Right renal pelvis (tissue), 4 donors: ENCODE measurements at regions not wholly inside any gene's neighbourhood (a gene's known extent, or its start where the extent isn't known, plus 50 kb on each side); places are given as distances from the start of the nearest gene placed in this dataset.

Experiments
- DNase-seq, 4 donors: peaks; one replicate each; pipeline ENCODE4 v3.0.0-alpha.2; 2013; ENCODE audit warnings: low read depth in 4 of 4, low spot score in 3 of 4, missing footprints in 1 of 4

DNA sequence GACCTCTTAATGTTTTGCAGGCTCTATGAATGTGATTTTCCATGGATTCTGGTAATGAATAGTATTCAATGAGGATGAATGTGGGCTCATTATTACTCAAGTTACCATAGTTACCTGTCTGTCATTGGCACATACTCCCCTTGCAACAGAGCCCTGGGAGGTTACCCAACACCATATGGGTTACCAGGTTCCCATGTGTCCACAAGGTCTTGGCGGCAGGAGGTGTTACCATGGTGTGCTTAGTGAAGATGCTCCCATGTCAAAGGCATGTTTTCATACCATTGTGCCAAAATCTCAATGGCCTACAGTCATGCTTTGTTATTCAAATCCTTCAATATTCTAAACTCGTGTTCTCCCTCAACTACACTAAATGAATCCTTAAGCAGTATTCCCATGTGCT, 232.5 kb downstream of the HDGFL1 start:
- DNase-seq = no peak

- DNase-seq = no peak
These were observed 235.4 kb downstream of the HDGFL1 start for GRCh38 chr6:22804620-22805261.

DNA sequence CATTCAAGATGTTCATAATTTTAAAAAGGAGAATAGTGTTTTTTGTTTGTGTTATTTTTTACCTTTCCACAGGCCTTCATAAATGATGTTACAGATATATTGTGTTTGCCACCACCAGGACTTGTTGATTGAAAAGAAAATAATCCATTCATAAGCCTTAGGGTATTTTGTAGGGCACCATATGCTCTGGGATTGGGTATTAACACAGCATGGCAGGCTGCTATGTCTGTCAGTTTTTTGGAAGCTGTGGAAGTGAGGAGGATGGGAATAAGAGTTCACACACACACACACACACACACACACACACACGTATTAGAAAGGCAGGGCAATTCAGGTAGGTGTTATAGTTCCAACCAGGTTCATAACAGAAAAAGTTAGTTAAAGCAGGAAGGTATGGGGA, 237.9 kb downstream of the HDGFL1 start:
- no peak for DNase-seq

- no peak for DNase-seq
These were observed 238.5 kb downstream of the HDGFL1 start for GRCh38 chr6:22807818-22808217.

DNA sequence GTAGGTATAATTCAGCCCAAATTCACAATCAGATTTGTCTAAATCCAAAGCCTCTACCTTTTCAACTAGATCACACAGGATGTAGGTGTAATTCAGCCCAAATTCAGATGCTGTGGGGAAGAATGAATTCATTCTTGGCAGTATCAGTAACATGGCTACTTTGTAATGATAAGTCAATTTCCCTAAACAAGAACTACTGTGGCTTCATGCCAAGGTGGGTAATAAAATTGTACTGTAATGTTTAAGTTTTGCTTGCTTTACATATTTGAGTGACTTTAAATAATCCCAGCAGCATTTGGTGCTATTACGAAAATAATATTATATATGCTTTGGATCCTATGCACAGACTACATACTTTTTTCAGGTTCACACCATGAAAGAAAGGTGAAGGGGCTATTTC, 239.1 kb downstream of the HDGFL1 start:
- no peak for DNase-seq

DNA sequence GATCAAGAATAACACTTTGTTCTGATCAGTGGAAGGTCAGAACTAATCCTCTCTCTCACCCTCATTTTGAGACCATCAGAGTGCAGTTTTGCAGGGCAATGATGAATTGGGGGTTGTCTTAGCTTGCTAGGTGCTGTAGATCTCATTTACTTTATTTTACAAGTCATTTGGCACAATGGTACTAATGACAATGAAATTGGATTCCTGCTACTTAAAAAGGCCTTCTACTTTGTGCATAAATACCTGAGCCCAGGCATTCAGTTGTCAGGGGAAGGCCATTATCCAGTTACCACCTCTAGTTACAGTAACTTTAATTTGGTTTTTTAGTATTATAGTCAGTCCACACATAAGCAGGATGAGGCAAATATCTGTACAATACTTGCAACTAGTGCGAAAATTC, 240.0 kb downstream of the HDGFL1 start:
- no peak for DNase-seq

DNA sequence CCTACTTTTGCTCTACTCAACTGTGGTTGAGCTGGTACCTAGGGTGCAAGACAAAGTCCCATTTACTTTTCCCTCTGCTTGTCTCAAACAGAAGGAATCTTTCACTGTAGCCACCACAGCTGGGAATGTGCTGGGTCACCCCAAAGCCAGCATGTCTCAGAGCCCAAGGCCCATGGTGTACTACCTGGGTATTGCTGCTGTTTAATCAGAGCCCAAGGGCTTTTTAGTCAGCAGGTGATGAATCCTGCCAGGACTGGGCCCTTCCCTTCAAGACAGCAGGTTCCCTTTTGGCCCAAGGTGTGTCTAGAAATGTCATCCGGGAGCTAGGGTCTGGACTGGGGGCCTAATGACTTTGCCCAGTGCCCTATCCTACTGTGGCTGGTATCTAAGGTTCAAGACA, 249.8 kb downstream of the HDGFL1 start:
- no peak for DNase-seq

DNA sequence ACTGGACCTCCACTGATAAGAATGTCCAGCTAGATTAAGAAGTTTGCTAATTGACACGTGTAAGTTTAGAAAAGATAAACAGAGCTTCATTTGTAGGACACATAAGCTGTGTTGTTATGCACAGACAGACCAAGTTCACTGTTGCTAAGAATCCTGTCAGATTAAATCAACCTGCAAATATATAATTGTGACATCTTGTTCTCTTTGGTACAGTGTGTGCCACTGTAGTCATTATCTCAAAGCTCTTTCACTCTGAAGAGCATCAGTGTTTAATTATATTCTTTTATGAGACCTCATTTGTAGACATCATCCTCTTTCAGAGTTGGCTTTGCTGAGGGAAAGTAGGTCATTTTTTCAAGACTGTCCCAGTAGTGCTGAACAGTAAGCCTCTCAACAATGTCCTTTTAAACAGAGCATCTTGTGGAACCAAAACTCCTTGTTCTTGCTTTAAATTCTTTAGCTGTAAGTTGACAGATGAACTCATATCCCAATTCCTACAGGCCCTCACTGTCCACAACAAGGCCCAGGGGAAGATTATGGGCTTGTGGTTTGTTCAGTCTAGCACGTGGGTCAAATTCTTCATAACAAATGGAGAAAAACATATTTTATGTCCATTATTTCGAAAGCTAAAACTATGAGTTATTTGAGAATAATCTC, 252.4 kb downstream of the HDGFL1 start:
- no peak for DNase-seq

DNA sequence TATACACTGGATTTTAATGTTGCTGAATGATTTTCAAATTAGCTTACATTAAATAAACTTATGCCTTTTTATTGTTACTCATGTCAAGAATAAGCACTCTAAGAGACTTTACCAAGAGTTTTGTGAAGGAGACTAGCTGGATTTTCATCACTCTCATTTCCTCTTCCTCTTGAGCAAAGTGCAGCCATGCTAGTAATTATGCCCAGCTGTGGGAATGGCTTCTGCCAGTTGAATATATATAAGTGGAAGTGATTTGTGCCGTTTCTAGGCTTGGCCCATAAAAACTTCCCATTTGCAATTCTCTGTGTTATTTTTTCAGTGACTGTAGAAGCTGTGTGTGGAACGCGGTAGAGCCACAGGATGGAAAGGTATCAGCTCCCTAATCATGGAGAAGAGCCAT, 255.8 kb downstream of the HDGFL1 start:
- no peak for DNase-seq

- DNase-seq = no peak
These were observed 257.6 kb downstream of the HDGFL1 start for GRCh38 chr6:22826961-22827360.

GRCh38 chr6:22827760-22828159, 258.4 kb downstream of the HDGFL1 start:
- no peak for DNase-seq

DNA sequence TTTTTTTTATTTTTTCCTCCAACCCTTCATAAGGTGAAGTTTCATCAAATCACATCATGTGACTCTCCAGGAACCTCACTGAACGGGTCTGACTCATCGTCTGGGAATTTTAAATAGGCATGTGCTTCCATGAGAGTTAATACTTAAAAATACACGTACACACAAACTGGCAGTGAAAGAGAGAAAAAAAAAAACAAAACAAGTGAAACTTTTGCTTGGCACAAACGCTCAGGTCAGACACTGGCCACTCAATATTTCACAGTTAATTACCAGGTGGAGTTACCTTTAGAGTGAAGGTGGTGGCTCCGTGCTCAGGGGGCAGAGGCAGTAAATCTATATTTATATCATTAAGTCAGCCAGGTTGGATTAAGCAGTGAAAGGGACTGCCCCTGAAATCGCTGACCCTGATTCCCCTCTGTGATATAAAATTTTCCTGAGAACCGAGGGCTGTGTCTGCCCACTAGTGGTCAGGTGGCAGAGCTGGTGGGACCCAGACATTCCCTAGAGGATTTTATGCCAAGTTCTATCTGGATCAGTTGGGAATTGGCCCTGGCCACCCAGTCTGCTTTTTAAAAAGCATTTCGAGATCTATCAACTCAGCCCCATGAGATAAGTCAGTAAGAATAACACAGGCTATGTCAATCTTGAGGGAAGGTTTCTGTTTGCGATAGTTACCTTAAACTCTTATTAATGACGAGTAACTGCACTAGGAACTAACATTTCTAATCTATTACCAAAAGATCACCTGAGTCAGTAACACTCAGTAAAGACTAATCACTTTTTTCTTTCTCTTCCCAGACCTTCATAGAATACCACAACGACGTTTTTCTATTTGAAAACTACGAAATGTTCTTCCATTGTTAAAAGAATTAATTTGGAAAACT, 259.1 kb downstream of the HDGFL1 start:
- DNase-seq = peak; percentile 49 to 76 (median 70)

- no peak for DNase-seq
These were observed 259.7 kb downstream of the HDGFL1 start for GRCh38 chr6:22829070-22829469.

DNA sequence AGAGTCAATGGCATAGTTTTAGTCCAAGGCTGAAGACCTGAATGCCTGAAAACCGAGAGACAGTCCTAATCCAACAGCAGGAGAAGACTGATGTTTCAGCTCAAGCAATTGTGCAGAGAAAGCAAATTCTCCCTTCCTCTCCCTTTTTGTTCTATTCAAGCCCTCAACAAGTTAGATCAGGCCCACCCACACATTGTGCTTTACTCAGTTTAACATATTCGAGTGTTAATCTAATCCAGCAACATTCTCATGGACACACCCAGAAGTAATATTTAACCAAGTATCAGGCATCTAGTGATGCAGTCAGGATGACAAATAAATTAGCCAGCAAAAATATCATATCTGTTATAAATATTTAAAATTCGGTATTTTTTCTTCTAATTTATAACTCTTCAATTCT, 261.1 kb downstream of the HDGFL1 start:
- no peak for DNase-seq

DNA sequence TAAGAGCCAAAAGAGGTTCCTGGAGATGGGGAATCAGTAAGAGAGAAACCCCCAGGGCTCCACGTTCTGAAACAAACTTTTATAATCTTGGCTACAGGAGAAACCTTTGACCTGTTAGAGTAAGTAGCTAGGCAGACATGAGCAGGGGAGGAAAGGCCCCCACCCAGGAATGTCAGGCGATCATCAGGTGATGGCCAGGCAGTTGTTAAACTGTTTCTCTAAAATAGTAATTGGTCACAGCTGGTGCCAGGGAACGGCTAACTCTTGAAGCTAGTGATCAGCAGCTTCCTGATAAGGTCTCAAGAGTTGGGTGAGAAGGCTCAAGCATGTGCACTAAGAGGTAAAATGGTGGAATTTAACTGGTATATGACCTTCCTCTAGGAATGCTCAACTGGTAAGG, 263.8 kb downstream of the HDGFL1 start:
- no peak for DNase-seq

DNA sequence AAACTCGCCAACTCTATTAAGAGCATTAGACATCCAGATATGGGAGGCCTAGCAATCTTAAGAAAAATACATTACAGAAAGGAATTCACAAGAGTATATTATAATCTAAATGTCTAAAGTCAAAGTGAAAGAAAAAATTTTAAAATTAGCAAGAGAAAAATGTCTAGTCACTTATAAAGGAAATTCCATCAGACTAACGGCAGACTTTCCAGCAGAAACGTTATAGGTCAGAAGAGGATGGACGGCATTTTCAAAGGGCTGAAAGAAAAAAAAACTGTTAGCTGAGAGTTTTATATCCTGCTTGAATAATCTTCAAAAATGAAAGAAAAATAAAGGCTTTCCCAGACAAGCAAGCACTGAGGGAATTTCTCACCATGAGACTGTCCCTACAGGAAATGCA, 269.0 kb downstream of the HDGFL1 start:
- DNase-seq = no peak

DNA sequence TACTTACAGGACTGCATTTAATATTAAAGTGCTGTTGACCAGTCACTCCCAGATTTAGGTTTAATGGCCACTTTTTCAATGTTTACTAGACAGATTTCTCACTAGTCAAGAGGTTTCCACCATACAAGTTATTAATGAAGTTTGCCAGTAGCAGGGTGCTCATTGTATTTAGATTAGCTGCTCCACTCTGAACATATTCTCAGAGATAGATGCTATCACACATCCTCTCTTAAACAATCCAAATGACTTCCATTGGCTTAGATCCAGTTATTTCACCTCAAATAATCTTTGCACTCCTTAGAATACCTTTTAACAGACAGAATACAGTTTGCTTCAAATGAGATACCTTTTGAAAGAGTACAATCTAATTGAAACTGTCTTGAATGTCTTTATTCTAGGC, 276.1 kb downstream of the HDGFL1 start:
- no peak for DNase-seq

GRCh38 chr6:22848121-22848520, 278.8 kb downstream of the HDGFL1 start:
- DNase-seq = no peak

DNA sequence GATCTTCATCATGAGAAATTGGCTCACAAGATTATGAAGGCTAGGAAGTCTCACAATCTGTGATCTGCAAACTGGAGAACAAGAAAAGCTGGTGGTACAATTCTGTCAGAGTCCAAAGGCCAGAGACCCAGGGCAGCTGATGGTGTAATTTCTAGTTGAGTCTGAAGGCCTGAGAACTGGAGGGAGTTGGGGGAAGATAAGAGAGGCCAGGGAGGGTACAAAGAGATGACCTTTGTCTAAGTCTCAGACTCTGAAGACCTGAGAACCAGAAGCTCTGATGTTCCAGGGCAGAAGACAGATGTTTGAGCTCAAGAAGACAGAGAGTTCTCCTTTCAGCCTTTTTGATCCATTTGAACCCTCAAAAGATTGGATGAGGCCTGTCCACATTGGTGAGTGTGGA, 280.6 kb downstream of the HDGFL1 start:
- DNase-seq = no peak

DNA sequence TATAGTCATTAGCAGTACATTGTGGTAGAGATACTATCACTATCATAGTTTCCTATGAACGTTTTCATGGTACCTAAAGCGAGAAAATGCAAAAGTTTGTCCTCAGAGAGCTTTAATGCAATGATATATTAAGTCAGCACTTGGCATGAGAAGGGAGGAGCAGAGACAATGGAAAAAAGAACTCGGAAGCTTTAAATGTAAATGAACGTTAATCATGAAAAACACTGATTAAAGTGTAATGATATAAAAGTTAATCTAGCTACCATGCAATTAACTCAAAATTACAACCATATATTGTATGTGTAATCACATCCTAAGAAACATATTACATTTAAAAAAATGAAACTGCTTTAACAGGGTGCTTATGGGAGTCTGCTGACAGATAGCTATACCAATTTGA, 282.7 kb downstream of the HDGFL1 start:
- no peak for DNase-seq

GRCh38 chr6:22873513-22874136, 304.3 kb downstream of the HDGFL1 start:
- DNase-seq = no peak
